IPS DF 4.7 (cell line): ENCODE measurements at regions not wholly inside any gene's neighbourhood (a gene's known extent, or its start where the extent isn't known, plus 50 kb on each side); places are given as distances from the start of the nearest gene placed in this dataset.
"Not testable (repeated sequence)": the region's sequence is repeated elsewhere in the genome, so short reads cannot be mapped to it uniquely, and the experiment has no call there.

ENCODE experiments used
- DNase-seq: peaks from one replicate; pipeline ENCODE4 v3.0.0-alpha.2; 2013; ENCODE audit warnings: low spot score; ENCODE audit errors: extremely low read depth

DNA sequence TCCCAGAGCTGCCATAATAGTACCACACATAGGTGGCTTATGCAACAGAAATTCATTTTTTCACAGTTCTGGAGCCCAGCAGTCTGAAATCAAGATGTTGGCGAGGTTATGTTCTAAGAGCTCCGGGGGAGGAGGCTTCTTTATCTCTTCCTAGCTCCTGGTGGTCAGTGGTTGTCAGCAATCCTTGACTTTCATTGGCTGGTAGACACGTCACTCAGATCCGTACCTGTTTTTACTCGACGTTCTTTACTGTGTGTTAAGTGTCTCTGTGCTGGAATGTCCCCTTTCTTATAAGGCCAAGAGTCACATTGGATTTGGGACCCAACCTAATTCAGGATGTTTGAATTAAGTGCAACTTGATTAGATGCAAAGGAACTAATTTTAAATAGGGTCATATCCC is 218.5 kb upstream of the CNTN3 start:
- no peak for DNase-seq

DNA sequence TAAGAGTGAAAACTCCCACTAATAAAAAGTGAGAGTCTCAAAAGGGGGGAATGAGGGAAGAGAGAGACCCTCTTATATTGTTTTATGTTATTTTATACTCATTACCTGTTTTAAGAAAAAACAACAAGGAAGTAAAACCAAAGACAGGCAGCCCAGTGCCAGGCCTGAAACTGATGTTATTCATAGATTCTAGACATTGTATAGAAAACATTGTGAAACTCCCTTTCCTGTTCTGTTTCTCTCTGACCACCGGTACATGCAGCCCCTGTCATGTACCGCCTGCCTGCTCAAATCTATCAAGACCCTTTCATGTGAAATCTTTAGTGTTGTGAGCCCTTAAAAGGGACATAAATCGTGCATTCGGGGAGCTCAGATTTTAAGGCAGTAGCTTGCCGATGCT is 216.4 kb upstream of the CNTN3 start:
- not testable (repeated sequence) for DNase-seq

DNA sequence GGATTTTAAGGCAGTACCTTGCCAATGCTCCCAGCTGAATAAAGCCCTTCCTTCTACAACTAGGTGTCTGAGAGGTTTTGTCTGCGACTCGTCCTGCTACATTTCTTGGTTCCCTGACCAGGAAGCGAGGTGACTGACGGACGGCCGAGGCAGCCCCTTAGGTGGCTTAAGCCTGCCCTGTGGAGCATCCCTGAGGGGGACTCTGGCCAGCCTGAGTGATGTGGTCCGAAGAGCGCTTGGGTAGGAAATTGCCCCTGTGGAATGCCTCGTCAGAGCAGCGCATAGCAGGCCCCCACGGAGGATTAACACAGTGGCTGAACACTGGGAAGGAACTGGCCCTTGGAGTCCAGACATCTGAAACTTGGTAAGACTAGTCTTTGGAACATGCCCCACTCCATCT is 210.9 kb upstream of the CNTN3 start:
- DNase-seq: not testable (repeated sequence)

DNA sequence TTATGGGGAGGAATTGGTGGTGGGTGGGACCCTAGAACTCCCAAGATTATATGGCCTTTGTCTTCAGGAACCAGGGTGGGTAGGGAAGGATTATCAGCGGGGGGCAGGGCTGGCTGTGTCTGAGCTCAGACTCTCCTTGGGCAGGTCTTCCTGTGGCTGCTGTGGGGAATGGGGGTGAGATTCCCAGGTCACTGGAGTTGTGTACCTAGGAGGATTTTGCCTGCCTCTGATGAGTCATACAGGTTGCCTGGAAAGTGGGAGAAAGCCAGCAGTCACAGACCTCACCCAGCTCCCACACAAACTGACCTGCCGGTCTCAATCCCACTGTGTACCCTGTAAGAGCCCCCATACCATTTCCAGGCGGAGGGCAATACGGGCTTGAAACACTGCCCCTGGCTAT is 209.9 kb upstream of the CNTN3 start:
- no peak for DNase-seq

DNA sequence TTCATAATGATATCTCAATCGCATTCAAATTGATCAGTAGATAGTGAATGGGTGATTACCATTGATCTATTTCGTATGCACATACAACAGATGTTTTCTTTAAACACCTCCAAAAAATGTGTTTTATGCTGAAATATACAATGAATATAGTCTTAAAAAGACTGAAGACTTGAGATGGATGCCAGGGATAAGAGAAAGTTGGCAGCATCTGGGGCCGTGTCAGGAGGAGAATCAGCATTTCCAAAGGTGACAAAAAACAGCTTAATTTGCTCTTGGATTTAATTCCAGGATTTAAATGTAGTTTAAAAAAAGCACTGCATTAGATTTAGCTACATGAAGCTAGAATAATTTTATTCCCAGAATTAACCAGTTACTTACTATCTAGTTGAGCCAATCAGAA is 199.7 kb upstream of the CNTN3 start:
- no peak for DNase-seq

DNA sequence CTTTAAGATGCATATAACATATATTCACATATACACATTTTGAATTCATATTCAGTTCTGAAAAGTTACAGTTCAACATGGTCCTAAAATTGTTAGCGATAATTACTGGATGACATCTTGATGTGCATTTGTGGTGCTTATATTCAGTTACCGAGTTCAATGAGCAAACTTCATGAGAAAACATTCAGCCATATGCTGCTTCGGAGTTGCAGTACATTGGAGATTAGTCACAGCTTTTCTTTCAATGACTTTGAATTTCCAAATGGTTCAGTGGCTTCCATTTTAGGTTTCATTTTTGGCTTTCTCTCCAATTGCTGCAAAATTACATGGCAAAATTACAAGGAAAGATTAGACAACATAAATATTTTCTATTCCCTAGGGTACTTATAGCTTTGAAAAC is 198.3 kb upstream of the CNTN3 start:
- no peak for DNase-seq

DNA sequence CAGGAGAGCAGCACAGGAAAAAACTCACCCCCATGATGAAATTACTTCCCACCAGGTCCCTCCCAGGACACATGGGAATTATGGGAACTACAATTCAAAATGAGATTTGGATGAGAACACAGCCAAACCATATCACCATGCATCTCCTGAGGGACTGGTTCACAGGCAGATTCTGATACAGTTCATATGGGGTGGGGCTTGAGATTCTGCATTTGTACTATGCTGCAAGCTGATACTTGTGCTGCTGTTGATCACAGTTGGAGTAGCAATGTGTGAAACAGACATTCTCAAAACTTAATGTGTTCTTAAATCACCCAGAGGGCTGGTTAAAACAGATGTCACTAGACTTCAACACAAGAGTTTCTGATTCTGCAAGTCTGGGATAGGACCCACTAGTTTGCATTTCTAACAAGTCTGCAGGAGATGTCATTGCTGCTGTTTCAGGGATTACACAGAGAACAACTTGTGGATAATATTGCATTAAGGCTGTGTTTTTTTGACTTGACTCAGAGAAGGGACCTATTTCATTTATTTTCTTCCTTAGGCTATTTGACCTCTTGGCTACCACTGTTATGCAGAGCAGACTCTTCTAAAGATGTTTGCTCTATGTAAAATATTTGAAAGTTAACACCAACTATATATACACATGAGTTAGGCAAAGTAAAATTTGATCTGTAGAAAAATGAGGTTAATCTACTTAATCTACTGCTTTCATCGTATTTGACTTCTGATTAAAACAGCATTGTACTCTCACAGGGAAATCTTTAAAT is 194.2 kb upstream of the CNTN3 start:
- no peak for DNase-seq

DNA sequence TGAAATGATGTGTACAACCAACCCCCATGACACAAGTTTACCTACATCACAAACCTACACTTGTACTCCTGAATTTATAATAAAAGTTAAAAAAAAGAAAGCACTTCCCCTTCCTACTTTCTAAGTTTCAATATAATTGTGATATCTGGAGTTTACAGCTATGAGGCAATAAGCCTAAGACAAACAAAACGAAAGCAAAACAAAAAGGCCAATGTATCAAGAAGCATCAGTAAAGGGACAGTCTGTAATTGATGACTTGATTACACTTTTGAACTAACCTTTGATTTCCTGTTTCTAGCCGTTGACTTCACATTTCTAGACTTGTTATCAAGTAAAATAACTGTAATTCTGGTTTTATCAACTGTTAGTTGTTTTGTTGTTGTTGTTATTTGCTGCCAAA is 187.5 kb upstream of the CNTN3 start:
- DNase-seq: no peak

DNA sequence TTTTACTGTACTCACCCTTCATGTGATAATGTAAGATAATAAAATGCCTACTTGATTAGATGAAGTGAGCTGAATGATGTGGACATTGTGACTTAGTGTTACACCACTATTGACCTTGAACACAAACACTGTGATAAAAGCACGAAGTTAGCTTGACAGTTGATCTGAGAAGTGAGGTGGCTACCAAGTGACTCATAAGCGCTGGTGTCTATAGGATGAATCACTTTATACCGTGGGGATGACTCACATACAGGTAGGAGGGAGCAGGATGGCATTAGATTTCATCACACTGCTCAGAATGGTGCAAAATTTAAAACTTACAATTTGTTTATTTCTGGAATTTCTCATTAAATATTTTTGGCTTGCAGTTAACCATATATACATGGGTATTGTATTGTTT is 174.7 kb upstream of the CNTN3 start:
- DNase-seq: no peak

DNA sequence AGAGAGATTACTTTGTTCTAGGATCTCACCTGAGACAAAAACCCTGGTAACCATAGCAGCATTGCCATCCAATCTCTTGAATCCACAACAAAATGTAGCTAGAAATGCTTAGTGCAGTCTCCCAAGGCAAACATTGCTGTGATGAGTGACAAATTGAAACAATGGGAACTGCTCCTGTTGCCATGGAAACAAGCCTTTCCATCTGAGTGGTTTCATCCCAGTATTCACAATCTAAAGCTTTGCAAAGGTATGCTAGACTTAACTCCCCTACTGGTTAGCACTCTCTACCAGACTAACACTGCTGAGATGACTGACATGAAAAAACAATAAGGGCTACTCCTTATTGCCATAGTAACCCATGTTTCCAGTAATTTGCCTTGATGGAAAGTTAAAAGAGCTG is 172.6 kb upstream of the CNTN3 start:
- DNase-seq: no peak

DNA sequence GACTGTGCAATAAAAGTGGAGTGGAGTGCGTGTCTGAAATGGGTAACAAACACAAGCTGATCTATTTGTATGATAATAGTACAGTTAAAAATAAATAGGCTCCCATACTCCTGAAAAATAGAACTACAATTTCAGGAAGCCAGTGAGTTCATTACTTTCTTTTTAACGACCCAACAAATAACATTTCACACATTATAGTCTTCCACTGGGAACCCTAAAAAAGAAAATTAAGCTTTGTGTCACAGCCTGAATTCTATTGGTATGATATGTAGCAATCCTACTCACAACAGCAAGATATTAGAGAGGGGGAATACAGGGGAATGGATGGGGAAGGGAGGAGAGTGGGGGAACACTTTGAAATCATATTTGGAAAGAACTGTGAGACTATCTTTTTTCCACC is 156.9 kb upstream of the CNTN3 start:
- DNase-seq: no peak

DNA sequence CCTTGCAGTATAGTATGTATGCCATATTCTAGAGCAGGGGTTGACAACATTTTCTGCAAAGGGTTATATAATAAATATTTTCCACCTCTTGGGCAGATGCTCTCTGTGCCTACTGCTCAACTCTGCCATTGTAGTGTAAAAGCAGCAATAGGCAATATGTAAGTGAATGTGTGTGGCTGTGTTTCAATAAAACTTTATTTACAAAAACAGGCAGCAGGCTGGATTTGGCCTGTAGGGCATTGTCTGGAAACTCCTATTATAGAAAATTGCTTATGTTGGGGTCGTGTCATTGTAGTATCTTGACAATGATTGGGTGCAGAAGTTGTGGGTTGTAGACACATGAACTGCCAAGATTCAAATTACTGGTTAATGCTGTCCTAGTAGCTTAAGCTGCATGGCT is 153.6 kb upstream of the CNTN3 start:
- DNase-seq: no peak

DNA sequence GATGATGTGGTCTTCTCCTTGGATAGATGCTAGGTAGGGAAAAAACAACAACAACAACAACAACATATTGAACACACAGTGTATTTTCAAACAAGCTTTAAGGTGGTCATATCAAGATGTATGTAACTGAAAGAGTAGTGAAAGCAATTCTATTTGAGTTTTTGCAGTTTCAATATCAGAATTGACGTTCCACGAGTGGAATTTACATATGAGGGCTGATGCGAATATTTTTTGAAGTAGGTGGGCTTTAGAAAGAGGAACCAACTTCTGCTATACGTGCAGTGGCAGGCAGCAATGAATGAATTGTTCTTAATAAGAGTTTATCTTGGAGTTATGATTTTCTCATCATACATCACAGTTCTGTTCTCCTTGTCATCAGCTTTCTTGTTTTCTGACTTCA is 151.9 kb upstream of the CNTN3 start:
- DNase-seq: no peak

DNA sequence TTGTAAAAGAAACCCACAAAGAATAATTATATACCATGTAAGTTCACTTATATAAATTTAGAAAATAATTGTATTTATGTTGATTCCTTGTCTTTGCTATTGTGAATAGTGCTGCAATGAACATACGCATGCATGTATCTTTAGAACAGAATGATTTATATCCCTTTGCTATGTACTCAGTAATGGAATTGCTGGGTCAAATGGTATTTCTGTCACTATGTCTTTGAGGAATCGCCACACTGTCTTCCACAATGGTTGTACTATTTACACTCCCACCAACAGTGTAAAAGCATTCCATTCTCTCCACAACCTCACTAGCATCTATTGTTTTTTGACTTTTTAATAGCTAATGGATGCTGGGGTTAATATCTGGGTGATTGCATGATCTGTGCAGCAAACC is 149.4 kb upstream of the CNTN3 start:
- DNase-seq: no peak

DNA sequence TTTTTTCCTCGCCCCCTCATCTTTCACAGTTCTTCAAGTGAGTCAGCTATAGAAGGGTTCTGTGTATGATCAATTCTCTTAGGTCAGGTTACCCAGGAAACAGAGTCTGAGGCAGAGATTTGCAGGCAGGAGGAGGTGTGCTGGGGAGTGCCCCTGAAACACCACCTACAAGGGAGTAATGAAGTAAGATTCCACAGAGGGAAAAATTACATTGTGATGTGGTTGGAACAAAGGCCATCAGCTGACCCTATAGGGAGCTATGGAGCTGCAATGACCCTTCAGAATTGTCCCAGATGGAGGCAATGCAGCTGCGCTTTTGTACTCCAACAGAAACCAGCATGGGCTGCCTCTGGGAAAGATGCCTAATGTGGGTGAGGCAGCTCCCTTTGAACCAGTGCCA is 142.2 kb upstream of the CNTN3 start:
- no peak for DNase-seq

DNA sequence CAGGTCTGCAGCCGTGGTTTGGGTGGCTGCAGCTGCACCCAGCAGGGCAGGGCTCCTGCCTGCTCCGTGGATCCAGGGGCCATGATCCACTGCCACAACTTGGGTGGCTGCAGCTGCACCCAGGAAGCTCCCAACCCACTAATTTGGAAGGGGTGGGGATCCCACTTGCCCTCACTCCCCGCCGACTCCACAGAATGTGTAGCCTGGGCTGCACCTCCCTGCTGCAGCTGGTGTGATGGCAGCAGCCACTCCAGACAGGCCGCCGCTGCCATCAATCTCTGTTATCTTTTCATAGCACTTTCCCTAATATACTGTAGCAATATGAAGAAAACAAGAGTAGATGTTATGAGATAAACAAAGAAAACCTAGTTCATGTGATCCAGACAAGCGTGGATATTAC is 137.8 kb upstream of the CNTN3 start:
- DNase-seq: no peak

DNA sequence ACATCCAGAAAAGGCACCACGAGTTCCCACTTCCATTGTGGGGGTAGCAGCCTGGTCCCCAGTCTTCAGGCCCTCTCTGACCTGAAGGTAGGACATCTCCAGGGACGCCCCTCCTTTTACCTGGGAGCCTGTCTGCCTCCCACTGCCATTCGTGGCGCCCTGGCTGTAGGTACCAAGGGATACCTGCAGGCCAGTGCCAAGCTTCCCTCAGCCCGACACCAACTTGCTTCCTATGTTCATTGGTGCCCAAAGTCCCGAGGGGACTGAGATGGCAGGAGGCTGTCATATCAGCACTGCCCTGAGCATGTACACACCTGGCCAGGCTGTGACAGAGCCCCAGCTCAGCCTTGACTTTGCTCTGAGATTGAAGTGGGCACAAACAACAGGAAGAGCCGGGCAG is 137.3 kb upstream of the CNTN3 start:
- no peak for DNase-seq

DNA sequence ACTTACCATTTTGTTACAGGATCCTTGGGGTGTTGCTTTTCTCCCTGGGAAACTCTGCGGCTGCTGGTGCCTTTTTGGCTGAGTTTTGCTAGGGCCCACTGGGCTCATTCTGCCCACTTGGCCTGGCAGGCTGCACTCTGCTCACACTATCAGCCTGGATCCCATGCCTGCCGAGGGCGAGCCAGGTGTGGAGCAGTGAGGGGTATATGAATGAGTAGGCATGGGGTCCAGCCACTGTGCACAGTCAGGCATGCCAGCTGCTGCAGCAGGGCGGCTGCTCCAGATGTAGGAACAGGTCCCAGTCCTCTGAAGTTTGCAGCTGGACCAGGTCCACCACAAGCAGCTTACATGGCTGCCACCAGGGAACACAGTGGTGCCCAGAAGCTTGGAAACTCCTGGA is 136.4 kb upstream of the CNTN3 start:
- DNase-seq: no peak

DNA sequence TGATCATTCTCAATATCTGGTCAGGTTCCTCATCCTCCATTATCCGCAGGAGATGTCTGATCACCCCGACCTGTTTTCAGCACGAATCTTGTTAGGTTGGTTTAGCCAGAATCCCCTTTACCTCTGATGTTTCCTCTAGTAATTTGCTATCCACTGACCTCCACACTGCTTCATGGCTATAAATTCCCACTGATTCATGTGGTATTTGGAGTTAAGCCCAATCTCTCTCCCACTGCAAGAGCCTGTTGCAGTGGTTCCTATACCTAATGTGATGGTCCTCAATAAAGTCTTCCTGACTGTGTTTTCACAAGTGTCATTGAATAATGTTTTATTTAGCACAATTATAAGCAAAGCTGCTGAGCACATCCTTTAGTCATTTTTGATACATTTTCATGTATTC is 124.8 kb upstream of the CNTN3 start:
- DNase-seq: no peak

DNA sequence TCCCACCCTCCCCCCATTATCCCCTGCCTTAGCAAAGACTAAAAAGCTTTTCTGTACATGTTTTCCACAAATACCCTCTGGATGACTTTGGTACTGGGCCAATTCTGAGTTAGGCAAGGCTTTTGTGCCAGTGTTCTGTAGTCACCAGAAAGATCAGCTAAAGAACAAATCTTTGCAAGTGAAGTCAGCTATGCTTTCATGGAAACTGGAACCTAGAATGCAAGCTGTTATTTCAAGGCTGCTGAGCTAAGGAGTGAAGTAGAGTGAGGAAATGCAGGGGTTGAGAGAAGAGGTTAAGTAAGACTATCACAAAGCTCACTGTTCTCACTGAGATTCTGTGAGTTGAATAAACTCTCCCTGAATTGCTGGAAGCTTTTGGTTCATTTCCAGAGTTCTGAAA is 107.8 kb upstream of the CNTN3 start:
- DNase-seq: no peak

DNA sequence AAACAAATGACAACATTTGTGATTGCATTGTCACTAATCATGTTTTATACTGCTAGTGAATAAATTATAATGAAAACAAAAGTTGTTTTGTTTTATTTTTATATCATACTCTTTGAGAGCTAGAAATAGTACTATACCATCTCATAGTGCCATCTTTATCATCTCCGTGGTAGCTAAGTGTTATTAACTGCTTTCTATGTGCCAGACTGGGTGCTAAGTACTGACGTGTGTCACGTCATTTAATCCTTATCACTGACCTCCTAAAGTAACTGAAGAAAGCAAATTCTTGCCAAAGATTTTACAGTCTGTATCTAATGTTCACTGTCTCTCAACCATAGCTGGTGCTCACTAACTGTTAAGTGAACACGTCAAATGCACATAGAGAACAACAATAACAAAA is 99.5 kb upstream of the CNTN3 start:
- DNase-seq: no peak

DNA sequence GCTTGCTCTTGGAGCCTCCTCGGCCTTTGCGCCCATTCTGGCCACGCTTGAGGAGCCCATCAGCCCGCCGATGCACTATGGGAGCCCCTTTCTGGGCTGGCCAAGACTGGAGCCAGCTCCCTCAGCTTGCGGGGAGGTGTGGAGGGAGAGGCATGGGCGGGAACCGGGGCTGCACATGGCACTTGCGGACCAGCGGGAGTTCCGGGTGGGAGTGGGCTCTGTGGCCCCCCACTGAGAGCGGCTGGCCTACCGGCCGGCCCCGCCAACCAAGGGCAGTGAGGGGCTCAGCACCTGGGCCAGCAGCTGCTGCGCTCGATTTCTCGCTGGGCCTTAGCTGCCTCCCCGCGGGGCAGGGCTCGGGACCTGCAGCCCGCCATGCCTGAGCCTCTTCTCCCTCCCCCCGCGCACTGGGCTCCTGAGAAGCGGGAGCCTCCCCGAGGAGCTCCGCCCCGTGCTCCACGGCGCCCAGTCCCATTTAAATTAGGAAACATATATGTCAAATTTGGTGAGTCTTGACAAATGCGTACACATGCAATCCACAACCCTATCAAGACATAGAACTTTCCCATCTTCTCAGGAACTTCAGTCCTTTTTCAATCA is 97.6 kb upstream of the CNTN3 start:
- no peak for DNase-seq

DNA sequence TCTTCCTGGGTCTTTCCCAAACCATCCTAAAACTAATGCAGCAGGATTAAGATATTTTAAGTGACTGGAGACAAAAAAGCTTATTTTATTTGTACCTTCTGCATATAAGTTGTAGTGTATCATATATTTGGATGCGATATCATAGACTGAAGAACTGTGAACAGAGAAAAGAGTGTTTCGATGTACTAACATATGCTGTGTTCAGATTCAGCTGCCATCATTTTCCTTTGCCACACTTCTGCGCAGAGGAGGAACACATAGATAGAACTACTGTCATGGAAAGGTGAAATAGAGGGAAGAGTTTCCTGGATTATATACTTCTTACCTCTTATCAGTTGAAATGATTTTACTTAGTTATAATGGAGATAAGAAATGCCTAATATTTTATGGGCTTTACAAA is 95.5 kb upstream of the CNTN3 start:
- DNase-seq: no peak
